GM12892 (cell line): ENCODE measurements at regions not wholly inside any gene's neighbourhood (a gene's known extent, or its start where the extent isn't known, plus 50 kb on each side); places are given as distances from the start of the nearest gene placed in this dataset.

ENCODE experiments used
- POLR2A ChIP-seq: IDR thresholded peaks from 2 replicates; pipeline ENCODE4 v1.6.1; 2011; ENCODE audit warnings: low read depth, low read length, control low read depth
- TAF1 ChIP-seq: IDR thresholded peaks from 2 replicates; pipeline ENCODE4 v1.6.1; 2011; ENCODE audit warnings: low read depth, mild to moderate bottlenecking, control low read depth, low read length, borderline replicate concordance

- no peak for TF ChIP-seq POLR2A
- no peak for TF ChIP-seq TAF1
Measured at GRCh38 chr17:65297384-65297783, 160.2 kb downstream of the RGS9 start.
